Suprapubic skin (tissue), 4 donors: ENCODE measurements at regions not wholly inside any gene's neighbourhood (a gene's known extent, or its start where the extent isn't known, plus 50 kb on each side); places are given as distances from the start of the nearest gene placed in this dataset.

Source experiments
- CTCF ChIP-seq, 2 donors: fragments of 200-600 bp in 1 of 2; fragments of 450-650 bp in 1 of 2; sonication (generic) in 1 of 2; IDR thresholded peaks; one replicate each; pipeline ENCODE4 v1.5.1; 2016 to 2019; ENCODE audit warnings: antibody characterized with exemption in 2 of 2, mild to moderate bottlenecking in 1 of 2, moderate library complexity in 1 of 2
- EP300 ChIP-seq: sonication (generic); formaldehyde crosslinking; IDR thresholded peaks from one replicate; pipeline ENCODE4 v1.6.1; 2017; ENCODE audit warnings: antibody characterized with exemption
- POLR2A ChIP-seq, 2 donors: fragments of 450-650 bp; IDR thresholded peaks; one replicate each; pipeline ENCODE4 v1.6.1; 2017; ENCODE audit warnings: antibody characterized with exemption in 2 of 2, mild to moderate bottlenecking in 2 of 2, moderate library complexity in 2 of 2
- POLR2AphosphoS5 ChIP-seq, 3 donors: sonication (generic); formaldehyde crosslinking; IDR thresholded peaks; one replicate each; pipeline ENCODE4 v1.6.1; 2017; ENCODE audit warnings: antibody characterized with exemption in 3 of 3

- TF ChIP-seq POLR2A (IDR thresholded peaks at IDR 0.05) (no peak), CTCF (IDR thresholded peaks at IDR 0.05) (no peak), EP300 (no peak), POLR2AphosphoS5 (IDR thresholded peaks at IDR 0.05) (no peak)
Measured at GRCh38 chr13:105787632-105788031, 747.8 kb downstream of the EFNB2 start.
